NCI-H748 (cell line): ENCODE measurements at regions not wholly inside any gene's neighbourhood (a gene's known extent, or its start where the extent isn't known, plus 50 kb on each side); places are given as distances from the start of the nearest gene placed in this dataset.

Experiments
- DNase-seq: peaks from one replicate; lab custom pipeline; 2025; ENCODE audit not compliant: unreplicated experiment; lab: John Stamatoyannopoulos, UW

GRCh38 chr9:91094324-91095088 is 267.2 kb downstream of the AUH start:
- DNase-seq = no peak

GRCh38 chr9:91098203-91098850 is 263.4 kb downstream of the AUH start:
- DNase-seq = no peak

- no peak for DNase-seq
These were observed 262.3 kb downstream of the AUH start for GRCh38 chr9:91099436-91099835.

- no peak for DNase-seq
These were observed 260.8 kb downstream of the AUH start for GRCh38 chr9:91100878-91101450.

GRCh38 chr9:91101611-91102168 is 260.0 kb downstream of the AUH start:
- peak; percentile 10 for DNase-seq

GRCh38 chr9:91102269-91102668 is 259.4 kb downstream of the AUH start:
- DNase-seq = no peak

- DNase-seq = no peak
These were observed 257.8 kb downstream of the AUH start for GRCh38 chr9:91103931-91104330.

GRCh38 chr9:91106415-91107081 is 255.2 kb downstream of the AUH start:
- DNase-seq = no peak

DNA sequence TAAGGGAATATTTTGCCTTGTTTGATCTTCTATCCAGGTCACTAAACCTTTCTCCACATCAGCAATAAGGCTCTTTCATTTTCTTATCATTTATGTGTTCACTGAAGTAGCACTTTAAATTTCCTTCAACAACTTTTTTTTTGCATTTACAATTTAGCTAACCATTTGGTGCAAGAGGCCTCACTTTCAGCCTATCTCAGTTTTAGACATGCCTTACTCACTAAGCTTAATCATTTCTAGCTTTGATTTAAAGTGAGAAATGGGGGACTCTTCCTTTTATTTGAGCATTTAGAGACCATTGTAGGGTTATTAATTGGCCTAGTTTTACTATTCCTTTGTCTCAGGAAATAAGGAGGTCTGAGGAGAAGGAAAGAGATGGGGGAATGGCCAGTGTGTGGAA is 250.5 kb downstream of the AUH start:
- no peak for DNase-seq

- no peak for DNase-seq
These were observed 249.8 kb downstream of the AUH start for GRCh38 chr9:91111876-91112275.

GRCh38 chr9:91113016-91113415 is 248.7 kb downstream of the AUH start:
- DNase-seq = no peak

DNA sequence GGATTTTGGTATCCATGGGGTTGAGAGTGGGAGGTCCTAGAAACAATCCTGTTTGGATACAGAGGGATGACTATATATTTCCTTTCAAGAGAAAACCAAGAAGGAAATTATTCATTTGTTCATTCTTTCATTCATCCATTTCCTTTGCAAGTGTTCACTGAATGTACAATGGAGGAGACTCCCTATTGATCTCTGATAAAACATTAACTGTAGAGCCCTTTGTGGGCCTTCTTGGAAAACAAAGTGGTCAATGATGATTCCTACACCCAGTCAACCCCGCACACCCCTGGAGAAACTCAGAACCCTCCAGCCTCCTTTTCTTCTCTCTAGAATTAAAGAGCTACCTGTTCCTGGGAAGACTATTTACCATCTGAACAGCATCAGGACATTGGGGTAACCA is 247.3 kb downstream of the AUH start:
- DNase-seq = no peak

GRCh38 chr9:91116211-91116610 is 245.5 kb downstream of the AUH start:
- DNase-seq = no peak

- DNase-seq = no peak
These were observed 245.0 kb downstream of the AUH start for GRCh38 chr9:91116711-91117110.

GRCh38 chr9:91117474-91117891 is 244.2 kb downstream of the AUH start:
- no peak for DNase-seq

DNA sequence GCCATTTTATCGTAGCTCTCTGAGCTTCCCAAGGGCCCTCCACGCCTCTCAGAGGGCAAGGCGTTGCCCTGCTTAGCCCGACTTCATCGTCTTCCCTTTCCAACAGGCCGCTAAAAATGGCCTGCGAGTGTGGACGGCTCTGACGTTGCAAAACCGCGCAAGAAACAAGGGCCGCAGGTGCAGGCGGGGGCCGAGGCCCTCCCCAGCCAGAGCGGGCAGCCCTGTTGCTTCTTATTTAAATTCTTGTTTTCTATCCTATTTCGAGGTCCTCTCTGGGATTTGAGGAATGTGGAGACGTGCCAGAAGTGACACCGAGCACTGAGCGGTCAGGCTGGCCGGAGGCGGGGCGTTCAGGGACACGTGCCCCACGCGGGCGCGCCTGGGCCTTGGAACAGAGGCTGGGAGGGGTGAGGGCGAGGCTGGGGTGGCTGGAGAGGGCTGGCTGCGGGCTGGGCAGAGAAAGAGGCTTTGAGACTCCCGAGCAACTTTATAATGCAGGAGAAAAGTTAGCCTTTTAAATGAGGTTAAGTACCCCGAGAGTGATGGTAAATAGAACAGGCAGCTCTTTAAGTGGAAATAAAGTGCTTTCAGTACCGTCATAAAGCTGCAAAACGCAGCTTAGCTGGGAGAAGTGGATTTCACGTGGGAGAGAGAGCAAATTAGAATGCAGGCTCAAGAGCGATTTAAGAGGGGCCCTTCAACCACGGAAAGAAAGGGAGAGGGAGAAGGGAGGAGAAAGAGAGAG is 243.6 kb downstream of the AUH start:
- peak; percentile 57 for DNase-seq

GRCh38 chr9:91118704-91119025 is 243.1 kb downstream of the AUH start:
- DNase-seq = no peak

GRCh38 chr9:91119142-91119541 is 242.6 kb downstream of the AUH start:
- no peak for DNase-seq

DNA sequence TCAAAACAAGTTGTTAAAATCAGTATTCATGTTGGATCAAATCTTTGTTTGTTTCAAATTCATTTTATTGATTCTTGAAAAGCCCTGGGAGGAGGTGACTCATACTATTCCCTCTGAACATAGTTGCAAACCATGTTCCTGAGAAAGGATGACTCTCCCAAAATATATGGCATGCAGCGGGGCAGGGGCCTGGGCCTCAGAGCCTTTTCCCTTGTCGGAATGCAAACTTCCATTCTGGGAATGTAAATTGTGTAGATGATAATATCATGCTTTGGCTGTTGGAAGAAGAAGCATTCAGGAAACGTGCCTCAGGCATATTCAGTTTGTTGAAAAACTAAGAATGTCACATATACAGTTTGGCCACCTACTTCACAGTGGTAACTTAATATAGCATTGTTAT is 242.0 kb downstream of the AUH start:
- DNase-seq = no peak

DNA sequence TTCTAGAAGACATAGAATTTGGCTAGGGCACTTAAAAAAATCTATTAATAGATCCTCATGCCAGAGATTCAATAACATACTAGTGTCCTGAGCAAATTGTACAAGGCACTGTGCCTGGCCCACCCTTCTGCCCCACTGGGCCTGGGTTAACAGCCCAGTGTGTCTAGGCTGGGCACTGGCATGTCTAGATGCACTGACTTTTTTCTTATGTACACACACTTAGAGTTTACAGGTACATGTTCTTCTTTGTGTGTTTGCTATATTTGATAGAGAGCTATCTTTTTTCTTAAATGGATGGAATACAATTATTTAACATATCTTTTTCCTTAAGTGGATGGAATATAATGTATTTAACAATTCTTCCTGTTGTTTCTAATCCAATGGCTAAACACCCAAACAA is 241.5 kb downstream of the AUH start:
- DNase-seq = no peak

DNA sequence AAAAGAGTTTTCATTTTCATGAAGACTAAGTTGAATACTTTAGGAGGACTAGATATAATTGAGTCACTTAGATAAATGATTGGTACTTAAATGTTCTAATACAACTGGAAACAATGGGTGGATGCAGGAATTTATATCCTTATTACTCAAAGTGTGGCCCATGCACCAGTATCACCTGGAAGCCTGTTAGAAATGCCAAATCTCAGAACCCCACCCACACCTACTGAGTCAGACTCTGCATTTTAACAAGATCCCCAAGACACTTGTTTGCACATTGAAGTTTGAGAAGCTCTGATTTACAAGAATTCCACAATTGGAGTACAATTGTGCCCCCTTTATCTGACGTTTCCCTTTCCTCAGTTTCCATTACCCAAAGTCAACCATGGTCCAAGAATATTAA is 239.0 kb downstream of the AUH start:
- DNase-seq = no peak
